Activated CD4-positive, alpha-beta T cell treated with anti-CD3 and anti-CD28 coated beads for 36 hours (primary cell): ENCODE measurements at regions not wholly inside any gene's neighbourhood (a gene's known extent, or its start where the extent isn't known, plus 50 kb on each side); places are given as distances from the start of the nearest gene placed in this dataset.
A peak's percentile ranks its signal among the peaks of the same experiment; 100 is the strongest.

Experiments
- ATAC-seq: fragments of 200-7000 bp; cut with Tn5 transposase; one replicate; pipeline ENCODE4 v1.10.0; 2021; ENCODE audit warnings: mild to moderate bottlenecking, moderate library complexity
- CTCF ChIA-PET: fragments of 350-600 bp; sonication (Branson Sonifier 250); formaldehyde crosslinking; loops from one replicate; lab custom pipeline; 2021; ENCODE audit warnings: antibody characterized with exemption; lab: Charles Lee
- POLR2A ChIA-PET: fragments of 350-600 bp; sonication (Branson Sonifier 250); formaldehyde crosslinking; loops from one replicate; lab custom pipeline; 2021; ENCODE audit warnings: antibody characterized with exemption, inconsistent platforms; lab: Charles Lee
- DNase-seq: peaks from one replicate; pipeline ENCODE4 v3.0.0-alpha.2; 2020
- H3K27ac Mint-ChIP-seq: one replicate; pipeline ENCODE4 v1.8.0; 2021; ENCODE audit warnings: mixed read lengths
- H3K27me3 Mint-ChIP-seq: one replicate; pipeline ENCODE4 v1.8.0; 2021; ENCODE audit warnings: mixed read lengths
- H3K36me3 Mint-ChIP-seq: one replicate; pipeline ENCODE4 v1.8.0; 2021; ENCODE audit warnings: low read depth, mixed read lengths
- H3K4me1 Mint-ChIP-seq: one replicate; pipeline ENCODE4 v1.8.0; 2021; ENCODE audit warnings: mixed read lengths
- H3K4me3 Mint-ChIP-seq: one replicate; pipeline ENCODE4 v1.8.0; 2021; ENCODE audit warnings: mild to moderate bottlenecking, moderate library complexity, mixed read lengths
- H3K9me3 Mint-ChIP-seq: one replicate; pipeline ENCODE4 v1.8.0; 2021; ENCODE audit warnings: low read depth, mixed read lengths
- intact Hi-C, 2 experiments: fragments of 100-400 bp; cut with DNase I in 1 of 2; cut with micrococcal nuclease in 1 of 2; formaldehyde crosslinking; loops; one replicate each; pipeline versions ENCODE4 v1.14.2 to v1.15.1; 2022 to 2024; cut with DNase I, micrococcal nuclease

GRCh38 chr20:53698371-53698978, 104.8 kb upstream of the ZNF217 start:
- POLR2A ChIA-PET, result no interaction called here
- no peak overlapping the region for H3K27ac Mint-ChIP-seq
- no peaks in the 10 kb centered on the region for H3K9me3 Mint-ChIP-seq
- H3K36me3 Mint-ChIP-seq, result no peaks in the 10 kb centered on the region
- peaks cover 14% of the 10 kb centered on the region for H3K4me1 Mint-ChIP-seq
- ATAC-seq (no peak), DNase-seq (no peak)
- CTCF ChIA-PET, result interaction anchor here (0.6 kb wide), 1 partner anchor 145 kb away, joined by 3 read pairs; no protein-coding TSS in a partner anchor
- intact Hi-C loops, result no loop called here
- no peaks in the 10 kb centered on the region for H3K27me3 Mint-ChIP-seq
- no peak overlapping the region for H3K4me3 Mint-ChIP-seq

- ATAC-seq (no peak), DNase-seq (no peak)
- intact Hi-C loops, result no loop called here
- ChIA-PET CTCF (interaction anchor here (0.7 kb wide), 1 partner anchor 102 kb away, joined by 3 read pairs; no protein-coding TSS in a partner anchor), POLR2A (interaction anchor here (0.6 kb wide), 1 partner anchor 52 kb away, joined by 6 read pairs; no protein-coding TSS in a partner anchor)
- H3K36me3 Mint-ChIP-seq, result no peaks in the 10 kb centered on the region
- H3K27me3 Mint-ChIP-seq, result no peaks in the 10 kb centered on the region
- peaks cover 26% of the 10 kb centered on the region for H3K4me1 Mint-ChIP-seq
- no peak overlapping the region for H3K27ac Mint-ChIP-seq
- H3K4me3 Mint-ChIP-seq, result no peak overlapping the region
- H3K9me3 Mint-ChIP-seq, result no peaks in the 10 kb centered on the region
Observed at GRCh38 chr20:53695797-53696527, 102.3 kb upstream of the ZNF217 start.

GRCh38 chr20:53693262-53693871, 99.7 kb upstream of the ZNF217 start:
- ChIA-PET CTCF (interaction anchor here (1.0 kb wide), 1 partner anchor 116 kb away, joined by 3 read pairs; no protein-coding TSS in a partner anchor), POLR2A (interaction anchor here (0.9 kb wide), 1 partner anchor 97 kb away, joined by 3 read pairs; no protein-coding TSS in a partner anchor)
- intact Hi-C loops, result loop anchor here in 1 of 2 experiments (2.0 kb wide), 1 partner anchor 13 kb away; no protein-coding TSS in a partner anchor
- Mint-ChIP-seq H3K4me3 (peak overlapping the region; percentile 23), H3K9me3 (no peaks in the 10 kb centered on the region), H3K27ac (peak overlapping the region; percentile 64), H3K36me3 (no peaks in the 10 kb centered on the region), H3K4me1 (peaks cover 26% of the 10 kb centered on the region), H3K27me3 (no peaks in the 10 kb centered on the region)
- no peak for DNase-seq
- ATAC-seq, result no peak

DNA sequence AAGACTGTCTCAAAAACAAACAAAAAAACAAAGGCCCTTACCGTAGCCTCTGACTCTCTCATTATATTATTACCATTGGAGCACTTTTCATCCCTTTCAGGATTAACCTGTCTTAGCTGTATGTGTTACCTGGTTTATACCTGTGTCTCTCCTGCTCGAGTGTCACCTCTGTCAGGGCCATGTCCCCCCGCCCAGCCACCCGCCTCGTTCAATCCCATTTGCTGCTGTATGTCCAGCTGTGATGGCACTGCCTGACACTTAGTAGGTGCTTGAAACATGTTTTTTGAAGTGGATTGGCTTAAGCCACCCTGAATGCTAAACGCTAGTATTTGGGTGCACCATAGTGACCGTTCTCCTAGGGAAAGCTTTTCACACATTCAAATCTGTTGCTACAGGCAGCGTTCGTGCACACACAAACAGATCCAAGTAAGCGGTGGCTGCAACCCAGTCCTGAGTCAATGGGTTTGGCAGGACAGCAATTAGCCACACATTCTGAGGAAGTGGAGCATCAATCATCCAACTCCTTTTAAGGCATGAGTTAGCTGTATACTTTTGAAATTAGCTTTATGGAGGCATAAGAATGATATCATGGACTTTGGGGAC, 98.9 kb upstream of the ZNF217 start:
- Mint-ChIP-seq H3K27me3 (no peaks in the 10 kb centered on the region), H3K36me3 (no peaks in the 10 kb centered on the region), H3K4me1 (peaks cover 31% of the 10 kb centered on the region), H3K4me3 (peak overlapping the region; percentile 39), H3K9me3 (no peaks in the 10 kb centered on the region), H3K27ac (no peak overlapping the region)
- CTCF ChIA-PET, result interaction anchor here (1.0 kb wide), 1 partner anchor 115 kb away, joined by 3 read pairs; no protein-coding TSS in a partner anchor
- ATAC-seq (peak; percentile 30), DNase-seq (peak; percentile 24)
- POLR2A ChIA-PET, result interaction anchor here (0.8 to 0.9 kb wide), 2 partner anchors 16 to 96 kb away, joined by 3 read pairs; no protein-coding TSS in a partner anchor
- intact Hi-C loops, result loop anchor here in 1 of 2 experiments (2.0 kb wide), 1 partner anchor 14 kb away; no protein-coding TSS in a partner anchor

DNA sequence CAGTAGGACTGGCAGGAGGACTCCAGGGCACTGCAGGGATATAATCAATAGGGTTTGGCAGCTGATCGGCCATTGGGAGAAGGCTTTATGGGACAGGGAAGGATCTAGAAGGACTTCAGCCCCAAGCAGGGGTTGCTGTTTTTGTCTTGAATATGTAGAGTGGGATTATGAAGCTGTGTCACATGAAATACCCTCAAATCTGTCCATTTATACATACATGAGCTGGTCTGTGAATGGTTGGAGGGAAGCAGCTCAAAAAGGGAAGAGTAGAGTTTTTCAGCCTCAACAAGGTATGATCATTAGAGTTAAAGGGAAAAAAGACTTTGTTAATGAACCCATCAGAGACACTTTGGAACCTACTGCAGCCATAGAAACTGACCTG, 98.2 kb upstream of the ZNF217 start:
- no peak overlapping the region for H3K4me3 Mint-ChIP-seq
- no peaks in the 10 kb centered on the region for H3K36me3 Mint-ChIP-seq
- H3K27me3 Mint-ChIP-seq, result no peaks in the 10 kb centered on the region
- POLR2A ChIA-PET, result no interaction called here
- ATAC-seq (no peak), DNase-seq (no peak)
- H3K27ac Mint-ChIP-seq, result no peak overlapping the region
- intact Hi-C loops, result loop anchor here in 1 of 2 experiments (2.0 kb wide), 1 partner anchor 15 kb away; no protein-coding TSS in a partner anchor
- H3K4me1 Mint-ChIP-seq, result peaks cover 34% of the 10 kb centered on the region
- CTCF ChIA-PET, result no interaction called here
- no peaks in the 10 kb centered on the region for H3K9me3 Mint-ChIP-seq

DNA sequence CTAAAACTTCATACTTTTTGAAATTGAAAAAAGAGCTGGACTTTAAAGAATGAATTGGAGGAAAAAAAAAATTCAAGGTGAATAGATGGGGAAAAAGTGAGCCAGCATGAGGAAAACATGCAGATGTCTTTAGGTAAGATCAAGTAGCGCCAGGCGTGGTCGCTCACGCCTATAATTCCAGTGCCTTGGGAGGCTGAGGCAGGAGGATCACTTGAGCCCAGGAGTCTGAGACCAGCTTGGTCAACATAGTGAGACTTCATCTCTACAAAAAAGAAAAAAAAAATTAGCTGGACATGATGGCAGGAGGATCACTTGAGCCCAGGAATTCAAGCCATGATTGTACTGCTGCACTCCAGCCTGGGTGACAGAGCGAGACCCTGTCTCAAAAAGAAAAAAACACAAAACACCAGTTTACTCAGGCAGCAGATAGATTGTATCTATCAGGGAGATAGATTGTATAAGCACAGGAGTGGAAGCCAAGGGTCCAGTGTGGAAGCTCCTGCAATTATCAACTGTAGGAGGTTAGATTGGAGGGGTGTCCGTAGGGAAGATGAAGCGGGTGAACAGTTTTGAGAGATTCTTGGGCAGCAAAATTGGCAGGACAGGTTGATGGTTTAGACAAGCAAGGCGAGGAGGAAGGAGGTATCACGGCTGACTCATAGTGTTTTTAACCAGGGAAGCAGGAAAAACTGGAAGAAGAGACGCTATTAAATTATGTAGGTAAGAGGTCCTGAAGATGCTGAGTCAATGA, 97.6 kb upstream of the ZNF217 start:
- H3K27me3 Mint-ChIP-seq, result no peaks in the 10 kb centered on the region
- no peak overlapping the region for H3K4me3 Mint-ChIP-seq
- no peaks in the 10 kb centered on the region for H3K36me3 Mint-ChIP-seq
- ATAC-seq, result no peak
- H3K9me3 Mint-ChIP-seq, result no peaks in the 10 kb centered on the region
- no peak for DNase-seq
- POLR2A ChIA-PET, result interaction anchor here (0.7 kb wide), 1 partner anchor 244 kb away, joined by 3 read pairs; no protein-coding TSS in a partner anchor
- intact Hi-C loops, result no loop called here
- no peak overlapping the region for H3K27ac Mint-ChIP-seq
- CTCF ChIA-PET, result no interaction called here
- peaks cover 35% of the 10 kb centered on the region for H3K4me1 Mint-ChIP-seq

DNA sequence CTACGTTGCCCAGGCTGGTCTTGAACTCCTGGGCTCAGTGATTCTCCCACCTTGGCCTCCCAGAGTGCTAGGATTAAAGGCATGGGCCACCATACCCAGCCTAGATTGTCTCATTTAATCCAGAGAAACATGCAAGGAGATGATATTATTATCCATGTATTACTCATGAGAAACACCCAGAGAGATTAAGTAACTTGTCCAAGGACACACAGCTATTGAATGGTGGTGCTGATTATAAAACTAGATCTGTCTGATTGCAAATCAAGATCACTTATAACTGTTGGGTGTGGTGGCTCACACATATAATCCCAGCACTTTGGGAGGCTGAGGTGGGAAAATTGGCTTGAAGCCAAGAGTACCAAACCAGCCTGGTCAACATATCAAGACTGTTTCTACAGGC, 94.4 kb upstream of the ZNF217 start:
- no peak for ATAC-seq
- no peak for DNase-seq
- intact Hi-C loops, result loop anchor here (5.0 kb wide), 3 partner anchors 46 to 204 kb away; no protein-coding TSS in a partner anchor
- Mint-ChIP-seq H3K4me3 (no peak overlapping the region), H3K36me3 (no peaks in the 10 kb centered on the region), H3K4me1 (peaks cover 40% of the 10 kb centered on the region), H3K9me3 (no peaks in the 10 kb centered on the region), H3K27me3 (no peaks in the 10 kb centered on the region), H3K27ac (peak overlapping the region; percentile 19)
- ChIA-PET CTCF (interaction anchor here (1.1 kb wide), 1 partner anchor 20 kb away, joined by 5 read pairs; no protein-coding TSS in a partner anchor), POLR2A (no interaction called here)

DNA sequence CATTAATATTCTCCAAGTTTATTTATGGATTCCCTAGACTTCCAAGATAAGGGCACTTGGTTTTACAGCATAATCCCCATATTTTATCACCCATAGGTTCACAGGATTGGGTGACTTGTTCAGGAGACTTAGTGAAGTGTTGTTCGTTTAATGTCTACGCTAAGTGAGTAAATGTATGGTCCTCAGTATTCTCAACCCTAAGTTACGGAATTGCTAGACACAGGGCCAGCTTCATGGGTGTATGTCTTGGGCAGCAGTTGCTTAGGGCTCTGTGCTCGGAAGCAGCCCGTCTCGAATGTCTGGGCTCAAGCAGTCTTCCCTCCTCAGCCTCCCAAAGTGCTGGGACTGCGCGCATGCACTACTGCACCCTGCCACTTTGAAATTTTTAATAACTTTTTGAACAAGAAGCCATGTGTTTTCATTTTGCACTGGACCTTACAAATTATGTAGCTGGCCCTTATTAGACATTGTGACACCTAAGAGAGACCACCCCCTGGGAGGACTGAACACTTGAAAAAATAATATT, 91.5 kb upstream of the ZNF217 start:
- Mint-ChIP-seq H3K4me3 (no peak overlapping the region), H3K9me3 (no peaks in the 10 kb centered on the region), H3K36me3 (no peaks in the 10 kb centered on the region), H3K27ac (no peak overlapping the region), H3K4me1 (peaks cover 26% of the 10 kb centered on the region), H3K27me3 (no peaks in the 10 kb centered on the region)
- intact Hi-C loops, result loop anchor here (5.0 kb wide), 3 partner anchors 43 to 207 kb away; no protein-coding TSS in a partner anchor
- DNase-seq (no peak), ATAC-seq (no peak)
- CTCF ChIA-PET, result interaction anchor here (1.1 to 1.4 kb wide), 2 partner anchors 24 to 42 kb away, joined by 3 to 5 read pairs; no protein-coding TSS in a partner anchor
- POLR2A ChIA-PET, result interaction anchor here (1.0 to 1.7 kb wide), 4 partner anchors 23 to 210 kb away, joined by 4 to 10 read pairs (median 6); no protein-coding TSS in a partner anchor

- CTCF ChIA-PET, result interaction anchor here (0.6 to 1.5 kb wide), 5 partner anchors 13 to 106 kb away, joined by 3 to 4 read pairs (median 3); no protein-coding TSS in a partner anchor
- H3K27ac Mint-ChIP-seq, result no peak overlapping the region
- no peak overlapping the region for H3K4me3 Mint-ChIP-seq
- no peak for DNase-seq
- H3K4me1 Mint-ChIP-seq, result peaks cover 35% of the 10 kb centered on the region
- H3K36me3 Mint-ChIP-seq, result no peaks in the 10 kb centered on the region
- no peaks in the 10 kb centered on the region for H3K27me3 Mint-ChIP-seq
- intact Hi-C loops, result no loop called here
- no peak for ATAC-seq
- POLR2A ChIA-PET, result interaction anchor here (0.6 to 0.7 kb wide), 3 partner anchors 18 to 178 kb away, joined by 3 to 6 read pairs (median 5); no protein-coding TSS in a partner anchor
- H3K9me3 Mint-ChIP-seq, result no peaks in the 10 kb centered on the region
Observed at GRCh38 chr20:53683506-53683905, 89.9 kb upstream of the ZNF217 start.
